ENCODE measurements at regions not wholly inside any gene's neighbourhood (a gene's known extent, or its start where the extent isn't known, plus 50 kb on each side); places are given as distances from the start of the nearest gene placed in this dataset.
"Not testable (repeated sequence)": the region's sequence is repeated elsewhere in the genome, so short reads cannot be mapped to it uniquely, and the experiment has no call there.

GRCh38 chr10:80814147-80814652, 276.5 kb downstream of the SH2D4B start:
- Mint-ChIP-seq H3K4me1 (ENCODE audit: unreplicated experiment) (no peaks in the 10 kb centered on the region), H3K36me3 (ENCODE audit: unreplicated experiment) (peaks cover 3% of the 10 kb centered on the region), H3K4me3 (ENCODE audit: unreplicated experiment) (no peak overlapping the region), H3K27me3 (ENCODE audit: unreplicated experiment) (no peaks in the 10 kb centered on the region), H3K9me3 (ENCODE audit: unreplicated experiment) (peaks cover 32% of the 10 kb centered on the region), H3K27ac (ENCODE audit: unreplicated experiment) (no peak overlapping the region)
- DNase-seq (ENCODE audit: extremely low spot score, unreplicated experiment) = no peak
- TF ChIP-seq, protein P1, sequence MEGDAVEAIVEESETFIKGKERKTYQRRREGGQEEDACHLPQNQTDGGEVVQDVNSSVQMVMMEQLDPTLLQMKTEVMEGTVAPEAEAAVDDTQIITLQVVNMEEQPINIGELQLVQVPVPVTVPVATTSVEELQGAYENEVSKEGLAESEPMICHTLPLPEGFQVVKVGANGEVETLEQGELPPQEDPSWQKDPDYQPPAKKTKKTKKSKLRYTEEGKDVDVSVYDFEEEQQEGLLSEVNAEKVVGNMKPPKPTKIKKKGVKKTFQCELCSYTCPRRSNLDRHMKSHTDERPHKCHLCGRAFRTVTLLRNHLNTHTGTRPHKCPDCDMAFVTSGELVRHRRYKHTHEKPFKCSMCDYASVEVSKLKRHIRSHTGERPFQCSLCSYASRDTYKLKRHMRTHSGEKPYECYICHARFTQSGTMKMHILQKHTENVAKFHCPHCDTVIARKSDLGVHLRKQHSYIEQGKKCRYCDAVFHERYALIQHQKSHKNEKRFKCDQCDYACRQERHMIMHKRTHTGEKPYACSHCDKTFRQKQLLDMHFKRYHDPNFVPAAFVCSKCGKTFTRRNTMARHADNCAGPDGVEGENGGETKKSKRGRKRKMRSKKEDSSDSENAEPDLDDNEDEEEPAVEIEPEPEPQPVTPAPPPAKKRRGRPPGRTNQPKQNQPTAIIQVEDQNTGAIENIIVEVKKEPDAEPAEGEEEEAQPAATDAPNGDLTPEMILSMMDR (IDR thresholded peaks at IDR 0.05) = no peak

- TF ChIP-seq, protein P1 (IDR thresholded peaks at IDR 0.05) = no peak
- no peak overlapping the region for H3K4me3 Mint-ChIP-seq (ENCODE audit: unreplicated experiment)
- H3K36me3 Mint-ChIP-seq (ENCODE audit: unreplicated experiment) = no peaks in the 10 kb centered on the region
- no peak for DNase-seq (ENCODE audit: extremely low spot score, unreplicated experiment)
- peaks cover 33% of the 10 kb centered on the region for H3K9me3 Mint-ChIP-seq (ENCODE audit: unreplicated experiment)
- no peak overlapping the region for H3K27ac Mint-ChIP-seq (ENCODE audit: unreplicated experiment)
- no peaks in the 10 kb centered on the region for H3K27me3 Mint-ChIP-seq (ENCODE audit: unreplicated experiment)
- H3K4me1 Mint-ChIP-seq (ENCODE audit: unreplicated experiment) = no peaks in the 10 kb centered on the region
These were observed 291.4 kb downstream of the SH2D4B start for GRCh38 chr10:80829151-80829550.

- no peaks in the 10 kb centered on the region for H3K36me3 Mint-ChIP-seq (ENCODE audit: unreplicated experiment)
- no peak overlapping the region for H3K4me3 Mint-ChIP-seq (ENCODE audit: unreplicated experiment)
- H3K4me1 Mint-ChIP-seq (ENCODE audit: unreplicated experiment) = no peaks in the 10 kb centered on the region
- DNase-seq (ENCODE audit: extremely low spot score, unreplicated experiment) = no peak
- no peaks in the 10 kb centered on the region for H3K27me3 Mint-ChIP-seq (ENCODE audit: unreplicated experiment)
- peaks cover 34% of the 10 kb centered on the region for H3K9me3 Mint-ChIP-seq (ENCODE audit: unreplicated experiment)
- H3K27ac Mint-ChIP-seq (ENCODE audit: unreplicated experiment) = no peak overlapping the region
- TF ChIP-seq, protein P1 (IDR thresholded peaks at IDR 0.05) = no peak
These were observed 291.9 kb downstream of the SH2D4B start for GRCh38 chr10:80829562-80829961.

DNA sequence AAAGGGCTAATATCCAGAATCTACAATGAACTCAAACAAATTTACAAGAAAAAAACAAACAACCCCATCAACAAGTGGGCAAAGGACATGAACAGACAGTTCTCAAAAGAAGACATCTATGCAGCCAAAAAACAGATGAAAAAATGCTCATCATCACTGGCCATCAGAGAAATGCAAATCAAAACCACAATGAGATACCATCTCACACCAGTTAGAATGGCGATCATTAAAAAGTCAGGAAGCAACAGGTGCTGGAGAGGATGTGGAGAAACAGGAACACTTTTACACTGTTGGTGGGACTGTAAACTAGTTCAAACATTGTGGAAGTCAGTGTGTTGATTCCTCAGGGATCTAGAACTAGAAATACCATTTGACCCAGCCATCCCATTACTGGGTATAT, 295.0 kb downstream of the SH2D4B start:
- not testable (repeated sequence) for H3K4me1 Mint-ChIP-seq (ENCODE audit: unreplicated experiment); DNase-seq (ENCODE audit: extremely low spot score, unreplicated experiment); H3K36me3 Mint-ChIP-seq (ENCODE audit: unreplicated experiment); H3K27me3 Mint-ChIP-seq (ENCODE audit: unreplicated experiment); H3K27ac Mint-ChIP-seq (ENCODE audit: unreplicated experiment); H3K4me3 Mint-ChIP-seq (ENCODE audit: unreplicated experiment)
- peaks cover 45% of the 10 kb centered on the region for H3K9me3 Mint-ChIP-seq (ENCODE audit: unreplicated experiment)

DNA sequence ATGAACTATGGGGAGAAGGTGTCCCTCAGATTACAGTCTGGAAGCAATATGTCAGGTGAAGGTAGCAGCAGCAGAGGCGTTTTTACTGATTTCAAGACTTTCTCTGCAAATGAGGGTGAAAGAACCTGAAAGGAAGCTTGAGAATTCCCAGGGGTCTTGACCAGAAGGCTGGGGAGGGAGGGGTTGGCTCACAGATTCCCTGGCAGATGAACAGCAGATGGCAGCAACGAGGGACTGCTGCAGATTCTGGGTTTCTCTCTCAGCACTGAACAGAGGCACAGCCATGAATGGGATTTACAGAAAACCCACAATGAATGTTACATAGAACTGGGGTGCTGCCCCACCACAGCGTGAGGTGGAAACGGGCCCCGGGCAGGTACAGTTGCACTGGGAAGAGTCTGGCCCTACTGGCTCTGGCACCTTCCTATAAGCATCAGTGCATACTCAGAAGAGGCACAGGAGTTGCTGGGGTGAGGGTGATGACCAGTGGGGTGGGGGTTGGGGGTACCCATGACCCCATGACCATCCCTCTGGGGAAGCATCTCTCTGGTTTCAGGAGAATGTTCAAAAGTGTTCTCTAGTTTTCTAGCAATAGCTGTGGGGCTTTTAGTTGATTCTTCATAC, 317.8 kb downstream of the SH2D4B start:
- no peak overlapping the region for H3K4me3 Mint-ChIP-seq (ENCODE audit: unreplicated experiment)
- H3K9me3 Mint-ChIP-seq (ENCODE audit: unreplicated experiment) = no peaks in the 10 kb centered on the region
- no peaks in the 10 kb centered on the region for H3K27me3 Mint-ChIP-seq (ENCODE audit: unreplicated experiment)
- no peak for DNase-seq (ENCODE audit: extremely low spot score, unreplicated experiment)
- H3K4me1 Mint-ChIP-seq (ENCODE audit: unreplicated experiment) = no peaks in the 10 kb centered on the region
- TF ChIP-seq, protein P1 (IDR thresholded peaks at IDR 0.05) = peak; percentile 12
- H3K27ac Mint-ChIP-seq (ENCODE audit: unreplicated experiment) = no peak overlapping the region
- no peaks in the 10 kb centered on the region for H3K36me3 Mint-ChIP-seq (ENCODE audit: unreplicated experiment)

Data from osteocyte (in vitro differentiated cells).